Panc1 (cell line): ENCODE measurements at regions not wholly inside any gene's neighbourhood (a gene's known extent, or its start where the extent isn't known, plus 50 kb on each side); places are given as distances from the start of the nearest gene placed in this dataset.

Experiments used
- POLR2AphosphoS5 ChIP-seq: IDR thresholded peaks from 2 replicates; pipeline ENCODE4 v1.6.1; 2012; ENCODE audit warnings: mild to moderate bottlenecking, low read depth, low read length, moderate library complexity
- TF ChIP-seq, protein P1 (sequence below): fragments of 450-650 bp; IDR thresholded peaks from 2 replicates; pipeline ENCODE4 v1.5.1; 2017; ENCODE audit warnings: mild to moderate bottlenecking

- no peak for TF ChIP-seq POLR2AphosphoS5
- TF ChIP-seq, protein P1, sequence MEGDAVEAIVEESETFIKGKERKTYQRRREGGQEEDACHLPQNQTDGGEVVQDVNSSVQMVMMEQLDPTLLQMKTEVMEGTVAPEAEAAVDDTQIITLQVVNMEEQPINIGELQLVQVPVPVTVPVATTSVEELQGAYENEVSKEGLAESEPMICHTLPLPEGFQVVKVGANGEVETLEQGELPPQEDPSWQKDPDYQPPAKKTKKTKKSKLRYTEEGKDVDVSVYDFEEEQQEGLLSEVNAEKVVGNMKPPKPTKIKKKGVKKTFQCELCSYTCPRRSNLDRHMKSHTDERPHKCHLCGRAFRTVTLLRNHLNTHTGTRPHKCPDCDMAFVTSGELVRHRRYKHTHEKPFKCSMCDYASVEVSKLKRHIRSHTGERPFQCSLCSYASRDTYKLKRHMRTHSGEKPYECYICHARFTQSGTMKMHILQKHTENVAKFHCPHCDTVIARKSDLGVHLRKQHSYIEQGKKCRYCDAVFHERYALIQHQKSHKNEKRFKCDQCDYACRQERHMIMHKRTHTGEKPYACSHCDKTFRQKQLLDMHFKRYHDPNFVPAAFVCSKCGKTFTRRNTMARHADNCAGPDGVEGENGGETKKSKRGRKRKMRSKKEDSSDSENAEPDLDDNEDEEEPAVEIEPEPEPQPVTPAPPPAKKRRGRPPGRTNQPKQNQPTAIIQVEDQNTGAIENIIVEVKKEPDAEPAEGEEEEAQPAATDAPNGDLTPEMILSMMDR, result no peak
These were observed 131.5 kb downstream of the ZNF608 start for GRCh38 chr5:124614836-124615385.
